GM03348 (cell line): ENCODE measurements at regions not wholly inside any gene's neighbourhood (a gene's known extent, or its start where the extent isn't known, plus 50 kb on each side); places are given as distances from the start of the nearest gene placed in this dataset.

Source experiments
- DNase-seq: peaks from one replicate; pipeline ENCODE4 v3.0.0; 2012; ENCODE audit warnings: low spot score

DNA sequence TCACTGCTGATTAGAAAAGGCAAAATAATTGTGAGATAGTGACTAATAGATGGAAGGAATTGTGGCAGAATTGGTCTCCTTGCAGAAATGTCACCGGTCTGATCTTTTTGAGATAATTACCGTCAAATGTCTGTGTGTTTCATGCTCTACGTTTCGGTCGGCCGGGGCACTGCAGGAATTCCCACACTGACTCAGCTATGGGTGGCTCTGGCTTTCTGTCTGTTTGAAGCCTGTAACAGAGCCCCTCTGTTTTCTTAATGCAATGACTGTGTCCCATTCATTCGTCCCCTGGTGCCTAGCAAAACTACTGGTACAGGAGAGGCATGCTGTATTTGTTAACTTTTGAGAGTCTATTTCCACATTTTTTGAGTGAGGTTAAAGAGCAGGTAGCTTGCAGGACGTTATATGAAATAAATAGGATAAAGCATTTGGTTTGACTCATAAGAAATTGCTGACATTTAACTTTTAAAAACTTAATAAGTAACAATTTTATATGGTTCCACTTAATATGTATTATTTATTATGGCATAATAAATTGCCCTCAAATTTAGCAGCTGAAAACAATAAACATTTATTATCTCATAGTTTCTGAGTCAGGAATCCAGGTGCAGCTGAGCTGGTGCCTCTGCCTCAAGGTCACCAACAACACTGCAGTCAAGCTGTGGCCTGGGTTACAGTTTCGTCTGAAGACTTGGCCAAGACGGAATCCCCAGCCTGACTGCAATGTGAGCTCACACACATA lies 53.3 kb upstream of the CTBP2 start:
- DNase-seq: no peak

DNA sequence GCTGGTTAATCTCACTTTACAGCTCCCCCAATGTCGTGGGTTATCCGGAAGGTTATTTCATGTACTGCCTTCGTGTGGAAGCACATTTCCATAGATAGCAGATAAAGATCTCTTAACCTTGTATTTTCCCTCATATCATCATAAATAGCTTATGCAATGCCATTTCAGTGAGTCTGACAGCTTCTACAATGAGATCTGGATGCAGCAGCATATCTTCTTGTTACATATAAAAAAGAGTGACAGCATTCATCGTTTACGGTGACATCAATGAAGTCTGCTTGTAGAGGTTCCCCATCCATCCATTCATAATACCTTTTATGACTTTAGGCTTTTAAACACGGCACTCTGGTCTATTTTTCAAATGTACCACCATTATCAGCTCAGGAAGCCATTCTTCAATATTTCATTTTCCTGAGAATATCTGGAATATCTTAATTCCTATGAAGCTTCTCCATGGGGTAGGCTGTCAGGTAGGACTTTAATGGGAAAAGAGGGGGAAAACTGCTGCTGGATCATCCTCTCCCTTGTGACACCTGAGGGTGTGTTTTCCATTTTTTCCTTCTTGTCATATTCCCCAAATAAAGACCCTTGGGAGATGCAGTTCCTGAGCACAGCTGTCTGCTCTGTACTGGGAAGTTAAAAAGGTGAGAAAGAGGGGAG lies 51.9 kb upstream of the CTBP2 start:
- DNase-seq: no peak
